Keratinocyte (primary cell): ENCODE measurements at regions not wholly inside any gene's neighbourhood (a gene's known extent, or its start where the extent isn't known, plus 50 kb on each side); places are given as distances from the start of the nearest gene placed in this dataset.
"Not testable (repeated sequence)": the region's sequence is repeated elsewhere in the genome, so short reads cannot be mapped to it uniquely, and the experiment has no call there.

Experiments used
- DNase-seq: peaks from one replicate; pipeline ENCODE4 v3.0.0-alpha.2; 2011; ENCODE audit warnings: low read depth, missing footprints, low spot score
- FAIRE-seq: peaks from 2 replicates; lab custom pipeline; 2011; peaks lifted over from hg19 to GRCh38; lab: Jason Lieb, UNC
- H2AFZ ChIP-seq: 2 replicates; pipeline ENCODE4 v1.6.0; 2012; ENCODE audit warnings: low read length, control low read depth, inconsistent platforms; ENCODE audit not compliant: control insufficient read depth
- H3K27ac ChIP-seq: 2 replicates; pipeline ENCODE4 v1.5.1; 2011; ENCODE audit warnings: low read length; ENCODE audit not compliant: control insufficient read depth, insufficient read depth
- H3K27me3 ChIP-seq: 3 replicates; pipeline ENCODE4 v1.6.0; 2011; ENCODE audit warnings: low read length; ENCODE audit not compliant: control insufficient read depth, insufficient read depth; ENCODE audit errors: extremely low read depth
- H3K36me3 ChIP-seq, 2 experiments: 2 replicates in 1 of 2; 3 replicates in 1 of 2; pipeline ENCODE4 v1.5.1; 2011; ENCODE audit warnings: low read length in 2 of 2, mild to moderate bottlenecking in 1 of 2; ENCODE audit not compliant: control insufficient read depth in 2 of 2, insufficient read depth in 2 of 2; ENCODE audit errors: extremely low read depth in 1 of 2
- H3K4me1 ChIP-seq: 3 replicates; pipeline ENCODE4 v1.5.1; 2011; ENCODE audit warnings: low read length; ENCODE audit not compliant: control insufficient read depth, insufficient read depth; ENCODE audit errors: extremely low read depth
- H3K4me2 ChIP-seq: 3 replicates; pipeline ENCODE4 v1.6.0; 2011; ENCODE audit warnings: low read depth, low read length; ENCODE audit not compliant: control insufficient read depth, insufficient read depth; ENCODE audit errors: extremely low read depth
- H3K4me3 ChIP-seq, 3 experiments: fragments of 200-600 bp in 1 of 3; sonication (generic) in 1 of 3; 2 replicates in 2 of 3; 3 replicates in 1 of 3; pipeline ENCODE4 v1.5.1; 2011 to 2016; ENCODE audit warnings: low read length in 3 of 3, mild to moderate bottlenecking in 3 of 3, control low read depth in 2 of 3, inconsistent platforms in 1 of 3, low read depth in 1 of 3, mixed read lengths in 1 of 3, mixed run types in 1 of 3, moderate library complexity in 1 of 3; ENCODE audit not compliant: control insufficient read depth in 2 of 3, insufficient read depth in 2 of 3; ENCODE audit errors: extremely low read depth in 1 of 3
- H3K79me2 ChIP-seq: 2 replicates; pipeline ENCODE4 v1.6.0; 2012; ENCODE audit warnings: low read length; ENCODE audit not compliant: control insufficient read depth, insufficient read depth
- H3K9ac ChIP-seq: 3 replicates; pipeline ENCODE4 v1.6.0; 2011; ENCODE audit warnings: low read length; ENCODE audit not compliant: control insufficient read depth, insufficient read depth; ENCODE audit errors: extremely low read depth
- H3K9me1 ChIP-seq: 3 replicates; pipeline ENCODE4 v1.6.0; 2011; ENCODE audit warnings: low read length; ENCODE audit not compliant: control insufficient read depth, insufficient read depth; ENCODE audit errors: extremely low read depth
- H3K9me3 ChIP-seq: 2 replicates; pipeline ENCODE4 v1.5.1; 2012; ENCODE audit warnings: low read depth, low read length; ENCODE audit not compliant: control insufficient read depth
- H4K20me1 ChIP-seq: 3 replicates; pipeline ENCODE4 v1.6.0; 2011; ENCODE audit warnings: low read length; ENCODE audit not compliant: control insufficient read depth, insufficient read depth; ENCODE audit errors: extremely low read depth
- CTCF ChIP-seq, 3 experiments: IDR thresholded peaks in 1 of 3; conservative IDR thresholded peaks in 1 of 3; optimal IDR thresholded peaks in 1 of 3; 2 replicates in 2 of 3; 3 replicates in 1 of 3; pipeline versions ENCODE3 to v1.5.1; 2011; ENCODE audit warnings: low read length in 3 of 3, mild to moderate bottlenecking in 3 of 3, moderate library complexity in 2 of 3, control low read depth in 1 of 3, inconsistent platforms in 1 of 3; ENCODE audit not compliant: insufficient read depth in 2 of 3; ENCODE audit errors: extremely low read depth in 1 of 3
- EZH2 ChIP-seq: IDR thresholded peaks from one replicate; pipeline ENCODE4 v1.6.1; 2012; ENCODE audit warnings: inconsistent platforms, mild to moderate bottlenecking, low read length, moderate library complexity
- dilution Hi-C: fragments of 300-500 bp; cut with MboI; formaldehyde crosslinking; loops from one replicate; pipeline ENCODE4 v1.7.0; 2020; ENCODE audit warnings: low sequenced_read_pairs; ENCODE audit not compliant: extremely low pct_ligation_motif_present

DNA sequence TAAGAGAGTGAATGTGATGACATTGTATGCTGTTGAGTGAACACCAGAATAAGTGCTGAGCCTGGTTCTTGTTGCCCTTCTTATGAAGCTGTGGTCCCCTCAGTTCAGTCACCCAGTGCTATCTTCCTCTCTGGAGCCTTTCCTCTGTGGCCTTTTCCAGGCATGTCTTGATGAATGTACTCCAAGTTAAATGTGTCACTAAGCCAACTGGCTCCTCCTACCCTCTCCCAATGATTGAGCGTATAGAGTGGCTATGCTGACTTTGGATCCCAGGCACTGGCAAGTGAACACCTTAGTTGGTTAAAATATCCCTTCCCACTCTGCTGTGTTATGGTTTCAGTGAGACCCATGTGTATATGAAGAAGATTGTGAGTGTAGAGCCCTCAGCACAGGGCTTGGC is 134.1 kb upstream of the MAMLD1 start:
- Histone ChIP-seq H3K4me3 (no peak overlapping the region), H3K4me2 (no peak overlapping the region), H3K36me3 (no peaks in the 10 kb centered on the region), H3K27me3 (no peaks in the 10 kb centered on the region), H4K20me1 (no peaks in the 10 kb centered on the region), H3K4me1 (no peaks in the 10 kb centered on the region), H3K9me3 (no peaks in the 10 kb centered on the region), H3K27ac (no peak overlapping the region), H3K9ac (no peak overlapping the region), H2AFZ (no peak overlapping the region), H3K79me2 (no peaks in the 10 kb centered on the region), H3K9me1 (no peaks in the 10 kb centered on the region)
- FAIRE-seq (no peak), DNase-seq (no peak)
- TF ChIP-seq EZH2 (no peak), CTCF (optimal IDR thresholded peaks at IDR 0.05 in 1 of 3, IDR thresholded peaks at IDR 0.05 in 1 of 3, conservative IDR thresholded peaks at IDR 0.05 in 1 of 3; ENCODE audit: extremely low read depth in 1 of 3, insufficient read depth in 2 of 3, low read length in 3 of 3) (no peak)
- dilution Hi-C loops = no loop called here

DNA sequence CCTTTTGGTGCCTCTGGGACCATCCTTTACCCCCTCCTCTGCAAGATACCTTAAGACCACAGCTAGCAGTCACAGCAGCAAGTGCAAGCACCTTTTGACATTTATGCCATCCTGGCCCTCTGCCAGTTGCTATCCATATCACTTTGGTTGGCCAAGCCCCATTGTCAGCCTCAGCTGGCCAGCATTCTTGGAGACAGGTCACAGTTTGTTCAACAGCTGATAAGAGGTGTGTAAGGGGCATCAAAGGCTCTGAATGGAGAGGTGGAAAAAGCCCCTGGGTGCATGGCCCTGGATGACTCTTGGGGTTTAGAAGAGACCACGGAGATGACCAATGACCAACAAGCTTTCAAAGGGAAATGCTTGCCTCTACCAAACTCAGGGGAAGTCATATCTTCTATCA is 133.6 kb upstream of the MAMLD1 start:
- dilution Hi-C loops = no loop called here
- no peak for FAIRE-seq

DNA sequence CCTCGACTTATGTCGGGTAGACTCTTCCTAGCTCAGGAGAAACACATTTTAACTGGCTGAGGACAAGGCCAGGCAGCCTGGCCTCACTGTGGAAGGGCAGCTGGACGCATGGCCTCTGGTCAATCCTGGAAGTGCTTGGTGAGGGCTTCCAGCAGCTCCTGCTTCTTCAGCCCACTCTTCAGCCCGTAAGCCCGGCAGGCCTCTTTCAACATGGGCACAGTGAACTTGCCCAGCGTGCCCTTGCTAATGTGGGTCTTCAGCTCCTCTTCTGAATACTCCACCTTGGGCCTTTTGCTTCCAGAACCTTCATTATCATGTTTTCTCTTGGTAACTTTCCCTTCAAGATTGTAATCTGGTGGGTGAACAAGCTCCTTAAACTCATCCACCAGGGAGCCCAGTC is 132.2 kb upstream of the MAMLD1 start:
- H2AFZ ChIP-seq, H3K9me1 ChIP-seq, FAIRE-seq, DNase-seq, H3K4me1 ChIP-seq, H4K20me1 ChIP-seq, H3K4me3 ChIP-seq, H3K9ac ChIP-seq, H3K9me3 ChIP-seq, dilution Hi-C loops, H3K79me2 ChIP-seq, H3K36me3 ChIP-seq, H3K4me2 ChIP-seq, H3K27ac ChIP-seq, H3K27me3 ChIP-seq: not testable (repeated sequence)

More for the DNA sequence above, 133.6 kb upstream of the MAMLD1 start:
- no peak overlapping the region for H3K4me2 ChIP-seq
- H3K27me3 ChIP-seq = no peaks in the 10 kb centered on the region
- no peak overlapping the region for H3K9ac ChIP-seq
- no peak overlapping the region for H3K27ac ChIP-seq
- no peak for TF ChIP-seq CTCF (optimal IDR thresholded peaks at IDR 0.05 in 1 of 3, IDR thresholded peaks at IDR 0.05 in 1 of 3, conservative IDR thresholded peaks at IDR 0.05 in 1 of 3; ENCODE audit: extremely low read depth in 1 of 3, insufficient read depth in 2 of 3, low read length in 3 of 3)
- no peak for TF ChIP-seq EZH2
- DNase-seq = no peak
- no peaks in the 10 kb centered on the region for H3K9me1 ChIP-seq
- H3K4me1 ChIP-seq = no peaks in the 10 kb centered on the region
- no peaks in the 10 kb centered on the region for H3K36me3 ChIP-seq
- H4K20me1 ChIP-seq = no peaks in the 10 kb centered on the region
- H3K4me3 ChIP-seq = no peak overlapping the region
- no peak overlapping the region for H2AFZ ChIP-seq
- no peaks in the 10 kb centered on the region for H3K9me3 ChIP-seq
- H3K79me2 ChIP-seq = no peaks in the 10 kb centered on the region

DNA sequence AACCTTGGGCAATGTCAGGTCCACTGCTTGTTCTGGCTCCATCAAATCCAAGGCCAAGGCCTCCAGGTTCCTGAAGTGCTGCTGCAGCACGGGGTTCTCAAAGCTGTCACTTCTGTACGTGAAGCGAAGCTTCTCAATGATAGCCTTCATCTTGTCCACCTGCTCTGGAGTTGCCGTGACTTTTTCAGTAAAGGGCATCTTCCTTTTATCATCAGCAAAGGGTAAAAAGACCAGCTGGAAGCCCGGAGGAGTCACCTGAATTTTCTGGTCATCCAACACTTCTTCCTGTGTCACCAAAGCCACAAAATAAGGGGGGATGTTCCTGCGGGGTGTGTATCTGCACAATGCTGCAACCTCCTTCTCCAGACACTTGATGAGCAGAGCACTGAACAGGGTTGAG is 131.7 kb upstream of the MAMLD1 start:
- H3K4me2 ChIP-seq, H3K9me3 ChIP-seq, H3K36me3 ChIP-seq, H3K4me1 ChIP-seq, dilution Hi-C loops, H3K9me1 ChIP-seq, H2AFZ ChIP-seq, H3K9ac ChIP-seq, H3K27me3 ChIP-seq, H3K4me3 ChIP-seq, H3K27ac ChIP-seq, DNase-seq, H4K20me1 ChIP-seq, H3K79me2 ChIP-seq: not testable (repeated sequence)
- FAIRE-seq = peak; percentile 20
